ENCODE measurements at regions not wholly inside any gene's neighbourhood (a gene's known extent, or its start where the extent isn't known, plus 50 kb on each side); places are given as distances from the start of the nearest gene placed in this dataset.

DNA sequence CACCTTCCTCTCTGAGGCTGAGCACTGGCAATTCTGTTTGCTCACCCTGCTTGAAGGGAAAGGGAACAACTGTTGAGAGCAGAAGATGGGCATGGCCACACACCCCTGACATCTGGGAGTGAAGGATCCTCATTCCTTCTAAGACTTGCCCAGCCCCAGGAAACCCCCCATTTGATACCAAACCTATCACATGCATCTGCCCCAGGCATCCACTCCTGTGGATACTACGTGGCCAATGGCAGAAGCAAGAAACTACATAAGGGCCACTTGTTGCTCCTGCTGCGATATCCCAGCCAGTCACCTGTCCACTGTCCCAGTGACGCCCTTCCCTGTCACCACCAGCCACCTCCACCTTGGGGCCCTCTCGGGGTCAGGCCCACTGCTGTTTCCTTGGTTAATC, 185.2 kb downstream of the SMAD2 start:
- TF ChIP-seq POLR2AphosphoS5 (IDR thresholded peaks at IDR 0.05; ENCODE audit: low read depth, low read length) (no peak), TAF1 (IDR thresholded peaks at IDR 0.05; ENCODE audit: borderline replicate concordance, insufficient read depth, low read length) (no peak), FOXP2 (optimal IDR thresholded peaks at IDR 0.05; ENCODE audit: borderline replicate concordance, extremely low read depth, extremely low read length, insufficient read depth) (no peak), SIN3A (IDR thresholded peaks at IDR 0.05; ENCODE audit: borderline replicate concordance, insufficient read depth, low read length) (no peak)
- TF ChIP-seq, protein P1, sequence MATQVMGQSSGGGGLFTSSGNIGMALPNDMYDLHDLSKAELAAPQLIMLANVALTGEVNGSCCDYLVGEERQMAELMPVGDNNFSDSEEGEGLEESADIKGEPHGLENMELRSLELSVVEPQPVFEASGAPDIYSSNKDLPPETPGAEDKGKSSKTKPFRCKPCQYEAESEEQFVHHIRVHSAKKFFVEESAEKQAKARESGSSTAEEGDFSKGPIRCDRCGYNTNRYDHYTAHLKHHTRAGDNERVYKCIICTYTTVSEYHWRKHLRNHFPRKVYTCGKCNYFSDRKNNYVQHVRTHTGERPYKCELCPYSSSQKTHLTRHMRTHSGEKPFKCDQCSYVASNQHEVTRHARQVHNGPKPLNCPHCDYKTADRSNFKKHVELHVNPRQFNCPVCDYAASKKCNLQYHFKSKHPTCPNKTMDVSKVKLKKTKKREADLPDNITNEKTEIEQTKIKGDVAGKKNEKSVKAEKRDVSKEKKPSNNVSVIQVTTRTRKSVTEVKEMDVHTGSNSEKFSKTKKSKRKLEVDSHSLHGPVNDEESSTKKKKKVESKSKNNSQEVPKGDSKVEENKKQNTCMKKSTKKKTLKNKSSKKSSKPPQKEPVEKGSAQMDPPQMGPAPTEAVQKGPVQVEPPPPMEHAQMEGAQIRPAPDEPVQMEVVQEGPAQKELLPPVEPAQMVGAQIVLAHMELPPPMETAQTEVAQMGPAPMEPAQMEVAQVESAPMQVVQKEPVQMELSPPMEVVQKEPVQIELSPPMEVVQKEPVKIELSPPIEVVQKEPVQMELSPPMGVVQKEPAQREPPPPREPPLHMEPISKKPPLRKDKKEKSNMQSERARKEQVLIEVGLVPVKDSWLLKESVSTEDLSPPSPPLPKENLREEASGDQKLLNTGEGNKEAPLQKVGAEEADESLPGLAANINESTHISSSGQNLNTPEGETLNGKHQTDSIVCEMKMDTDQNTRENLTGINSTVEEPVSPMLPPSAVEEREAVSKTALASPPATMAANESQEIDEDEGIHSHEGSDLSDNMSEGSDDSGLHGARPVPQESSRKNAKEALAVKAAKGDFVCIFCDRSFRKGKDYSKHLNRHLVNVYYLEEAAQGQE (IDR thresholded peaks at IDR 0.05; ENCODE audit: insufficient read depth in 1 of 2, low read depth in 2 of 2, low read length in 2 of 2) = no peak

DNA sequence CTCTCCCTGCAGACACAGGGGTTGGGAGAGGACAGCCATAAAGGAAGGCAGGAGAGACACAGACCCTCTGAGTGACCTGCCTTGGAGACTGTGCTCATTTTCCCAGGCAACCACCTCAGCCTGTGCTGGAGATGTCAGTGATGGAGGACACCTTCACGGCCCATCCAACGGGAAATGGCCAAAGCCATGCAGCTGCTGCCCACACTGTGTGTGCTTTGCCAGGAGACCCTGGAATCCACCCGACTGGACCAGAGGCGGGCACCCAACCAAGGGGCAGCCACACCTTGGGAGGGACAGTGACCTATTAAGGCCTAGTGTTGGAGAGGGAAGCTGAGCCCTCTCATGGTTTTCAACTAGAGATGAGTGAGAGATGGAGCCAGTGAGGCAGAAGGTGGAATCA, 192.5 kb downstream of the SMAD2 start:
- no peak for TF ChIP-seq SIN3A (IDR thresholded peaks at IDR 0.05; ENCODE audit: borderline replicate concordance, insufficient read depth, low read length)
- TF ChIP-seq TAF1 (IDR thresholded peaks at IDR 0.05; ENCODE audit: borderline replicate concordance, insufficient read depth, low read length) = no peak
- TF ChIP-seq FOXP2 (optimal IDR thresholded peaks at IDR 0.05; ENCODE audit: borderline replicate concordance, extremely low read depth, extremely low read length, insufficient read depth) = no peak
- TF ChIP-seq POLR2AphosphoS5 (IDR thresholded peaks at IDR 0.05; ENCODE audit: low read depth, low read length) = no peak

DNA sequence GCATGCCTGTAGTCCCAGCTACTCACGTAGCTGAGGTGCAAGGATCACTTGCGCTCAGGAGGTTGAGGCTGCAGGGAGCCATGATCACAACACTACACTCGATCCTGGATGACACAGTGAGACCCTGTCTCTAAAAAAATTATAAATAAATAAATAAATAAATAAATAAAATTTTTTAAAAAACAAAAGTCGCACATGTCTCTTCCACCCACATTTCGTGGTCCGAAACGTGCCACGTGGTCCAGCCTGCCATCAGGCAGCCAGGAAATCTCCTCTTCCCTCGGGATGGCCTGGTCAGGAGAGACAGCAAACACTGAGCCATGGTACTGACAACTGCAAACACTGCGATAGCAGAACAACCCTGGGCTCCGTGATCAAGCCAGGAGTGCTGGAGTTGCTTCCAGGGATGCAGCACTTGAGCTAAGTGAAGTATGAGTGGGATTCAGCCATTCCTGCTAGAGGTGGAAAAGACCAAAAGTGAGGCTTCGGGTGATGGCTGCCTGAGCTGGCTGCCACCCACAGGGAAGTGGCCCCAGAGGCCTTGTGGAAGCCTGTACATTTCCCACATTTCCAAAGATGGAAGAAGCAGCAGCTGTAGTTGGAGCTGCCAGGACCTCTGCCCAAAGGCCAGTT, 193.1 kb downstream of the SMAD2 start:
- TF ChIP-seq FOXP2 (optimal IDR thresholded peaks at IDR 0.05; ENCODE audit: borderline replicate concordance, extremely low read depth, extremely low read length, insufficient read depth) (no peak), TAF1 (IDR thresholded peaks at IDR 0.05; ENCODE audit: borderline replicate concordance, insufficient read depth, low read length) (no peak), POLR2AphosphoS5 (IDR thresholded peaks at IDR 0.05; ENCODE audit: low read depth, low read length) (no peak), SIN3A (IDR thresholded peaks at IDR 0.05; ENCODE audit: borderline replicate concordance, insufficient read depth, low read length) (no peak)
- TF ChIP-seq, protein P1 (IDR thresholded peaks at IDR 0.05; ENCODE audit: insufficient read depth in 1 of 2, low read depth in 2 of 2, low read length in 2 of 2) = no peak

DNA sequence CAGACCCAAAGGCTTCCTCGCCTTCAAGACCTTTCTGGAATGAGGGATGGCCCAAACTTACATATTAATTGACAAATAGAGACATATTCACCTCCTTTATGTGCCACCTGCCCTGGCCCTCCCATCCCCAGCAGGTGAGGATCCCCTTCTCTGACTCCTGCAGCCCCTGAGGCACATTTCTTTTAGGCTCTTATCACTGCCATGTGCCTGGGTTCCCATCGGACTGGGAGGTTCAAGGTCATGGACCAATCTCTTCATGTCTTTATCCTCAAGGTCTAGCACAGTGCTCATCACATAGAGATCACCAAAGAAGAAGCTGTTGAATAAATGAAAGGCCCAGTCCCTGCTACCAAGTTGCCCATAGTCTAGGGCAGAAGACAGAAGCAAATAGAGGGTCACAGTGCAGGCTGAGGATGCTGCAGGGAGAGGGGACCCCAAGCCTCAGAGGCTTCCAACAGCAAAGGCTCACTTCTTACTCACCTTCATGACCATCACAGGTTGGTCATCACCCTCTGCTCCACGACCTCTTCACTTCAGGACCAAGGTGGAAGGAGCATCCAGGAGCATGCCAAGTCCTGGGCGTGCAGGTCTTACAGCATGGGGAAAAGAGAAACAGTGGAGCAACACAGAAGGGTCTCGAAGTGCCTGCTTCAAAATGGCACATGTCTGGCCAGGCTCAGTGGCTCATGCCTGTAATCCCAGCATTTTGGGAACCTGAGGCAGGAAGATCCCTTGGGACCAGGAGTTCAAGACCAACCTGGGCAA, 193.9 kb downstream of the SMAD2 start:
- no peak for TF ChIP-seq SIN3A (IDR thresholded peaks at IDR 0.05; ENCODE audit: borderline replicate concordance, insufficient read depth, low read length)
- no peak for TF ChIP-seq TAF1 (IDR thresholded peaks at IDR 0.05; ENCODE audit: borderline replicate concordance, insufficient read depth, low read length)
- TF ChIP-seq, protein P1 (IDR thresholded peaks at IDR 0.05; ENCODE audit: insufficient read depth in 1 of 2, low read depth in 2 of 2, low read length in 2 of 2) = no peak
- no peak for TF ChIP-seq FOXP2 (optimal IDR thresholded peaks at IDR 0.05; ENCODE audit: borderline replicate concordance, extremely low read depth, extremely low read length, insufficient read depth)
- no peak for TF ChIP-seq POLR2AphosphoS5 (IDR thresholded peaks at IDR 0.05; ENCODE audit: low read depth, low read length)

DNA sequence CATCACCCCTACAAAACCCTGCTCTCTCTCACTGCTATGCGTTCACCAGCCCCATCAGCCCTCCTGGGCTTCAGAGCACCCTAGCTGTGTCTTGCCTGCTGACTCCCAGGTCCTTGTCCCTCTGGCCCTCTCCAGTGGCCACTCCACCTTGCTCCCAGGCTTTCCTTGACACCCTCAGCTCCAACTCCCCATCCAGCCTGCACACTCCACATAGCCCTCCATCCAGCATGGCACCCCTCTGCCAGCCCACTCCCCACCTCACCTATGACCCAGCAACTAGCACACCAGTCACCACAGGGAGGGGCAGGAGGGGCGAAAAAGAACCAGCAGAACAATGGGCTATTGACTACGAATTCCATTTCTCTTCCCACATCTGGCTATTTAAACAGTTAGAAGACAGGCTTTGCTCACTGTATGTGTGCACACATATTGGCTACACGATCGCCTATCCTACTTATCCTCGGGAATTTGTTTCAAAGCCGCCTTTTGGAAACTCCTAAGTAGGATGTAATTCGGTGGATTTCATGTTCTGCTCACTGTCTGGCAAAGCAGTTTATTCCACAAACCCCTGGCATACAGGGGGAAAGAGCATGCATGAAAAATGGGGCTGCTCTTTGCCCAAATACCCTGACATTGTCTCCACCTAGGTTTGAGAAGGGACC, 195.3 kb downstream of the SMAD2 start:
- TF ChIP-seq, protein P1 (IDR thresholded peaks at IDR 0.05; ENCODE audit: insufficient read depth in 1 of 2, low read depth in 2 of 2, low read length in 2 of 2) = no peak
- no peak for TF ChIP-seq FOXP2 (optimal IDR thresholded peaks at IDR 0.05; ENCODE audit: borderline replicate concordance, extremely low read depth, extremely low read length, insufficient read depth)
- TF ChIP-seq SIN3A (IDR thresholded peaks at IDR 0.05; ENCODE audit: borderline replicate concordance, insufficient read depth, low read length) = no peak
- no peak for TF ChIP-seq POLR2AphosphoS5 (IDR thresholded peaks at IDR 0.05; ENCODE audit: low read depth, low read length)
- TF ChIP-seq TAF1 (IDR thresholded peaks at IDR 0.05; ENCODE audit: borderline replicate concordance, insufficient read depth, low read length) = no peak

Measured in PFSK-1 (cell line).